Sciatic nerve (tissue), 2 donors: ENCODE measurements at regions not wholly inside any gene's neighbourhood (a gene's known extent, or its start where the extent isn't known, plus 50 kb on each side); places are given as distances from the start of the nearest gene placed in this dataset.
"Not testable (repeated sequence)": the region's sequence is repeated elsewhere in the genome, so short reads cannot be mapped to it uniquely, and the experiment has no call there.

ENCODE experiments used
- ATAC-seq: fragments of 200-7000 bp; cut with Tn5 transposase; one replicate; pipeline ENCODE4 v1.9.1; 2020; ENCODE audit warnings: mild to moderate bottlenecking, moderate library complexity
- DNase-seq: peaks from one replicate; pipeline ENCODE4 v3.0.0-alpha.2; 2020; ENCODE audit warnings: low spot score
- intact Hi-C: fragments of 100-400 bp; cut with DNase I; formaldehyde crosslinking; loops from one replicate; pipeline ENCODE4 v1.14.2; 2022
- donor health status: DM: no; HTN: no; CAD: no.
- donor health status: DM: no; HTN: no; CAD: no.

GRCh38 chr13:63460462-63461090, 2044.9 kb upstream of the PCDH20 start:
- DNase-seq (no peak), ATAC-seq (no peak)

GRCh38 chr13:63457186-63457585, 2041.5 kb upstream of the PCDH20 start:
- DNase-seq (no peak), ATAC-seq (no peak)
- intact Hi-C loops = no loop called here

More at GRCh38 chr13:63460462-63461090, 2044.9 kb upstream of the PCDH20 start:
- intact Hi-C loops = no loop called here

GRCh38 chr13:63455938-63456337, 2040.3 kb upstream of the PCDH20 start:
- no peak for ATAC-seq
- DNase-seq = no peak
- intact Hi-C loops = no loop called here

GRCh38 chr13:63449550-63449949, 2033.9 kb upstream of the PCDH20 start:
- intact Hi-C loops = no loop called here
- ATAC-seq = no peak
- DNase-seq = no peak

GRCh38 chr13:63448692-63449091, 2033.0 kb upstream of the PCDH20 start:
- no peak for DNase-seq
- no peak for ATAC-seq
- intact Hi-C loops = no loop called here

GRCh38 chr13:63446329-63446728, 2030.7 kb upstream of the PCDH20 start:
- intact Hi-C loops = no loop called here
- no peak for DNase-seq
- ATAC-seq = no peak

GRCh38 chr13:63444225-63444624, 2028.6 kb upstream of the PCDH20 start:
- ATAC-seq = not testable (repeated sequence)

GRCh38 chr13:63438951-63439350, 2023.3 kb upstream of the PCDH20 start:
- intact Hi-C loops = no loop called here
- no peak for ATAC-seq
- no peak for DNase-seq

More at GRCh38 chr13:63444225-63444624, 2028.6 kb upstream of the PCDH20 start:
- intact Hi-C loops, DNase-seq: not testable (repeated sequence)

GRCh38 chr13:63436325-63436668, 2020.6 kb upstream of the PCDH20 start:
- intact Hi-C loops = no loop called here
- DNase-seq = no peak
- no peak for ATAC-seq

GRCh38 chr13:63435667-63436324, 2020.1 kb upstream of the PCDH20 start:
- intact Hi-C loops = no loop called here
- no peak for DNase-seq
- ATAC-seq = peak; percentile 48

- no peak for ATAC-seq
- intact Hi-C loops = no loop called here
- DNase-seq = no peak
Measured at GRCh38 chr13:63433546-63434150, 2018.0 kb upstream of the PCDH20 start.

- ATAC-seq (no peak), DNase-seq (no peak)
- intact Hi-C loops = no loop called here
Measured at GRCh38 chr13:63427170-63427569, 2011.5 kb upstream of the PCDH20 start.

GRCh38 chr13:63425131-63425530, 2009.5 kb upstream of the PCDH20 start:
- no peak for ATAC-seq
- intact Hi-C loops = no loop called here

GRCh38 chr13:63421123-63421522, 2005.5 kb upstream of the PCDH20 start:
- ATAC-seq = no peak
- DNase-seq = no peak
- intact Hi-C loops = no loop called here

More at GRCh38 chr13:63425131-63425530, 2009.5 kb upstream of the PCDH20 start:
- DNase-seq = no peak

GRCh38 chr13:63420685-63421084, 2005.0 kb upstream of the PCDH20 start:
- ATAC-seq = no peak
- DNase-seq = no peak
- intact Hi-C loops = no loop called here

- DNase-seq = no peak
- intact Hi-C loops = no loop called here
- ATAC-seq = no peak
Measured at GRCh38 chr13:63414247-63414646, 1998.6 kb upstream of the PCDH20 start.

GRCh38 chr13:63409791-63410351, 1994.2 kb upstream of the PCDH20 start:
- no peak for ATAC-seq
- intact Hi-C loops = no loop called here
- DNase-seq = no peak

GRCh38 chr13:63408331-63409189, 1992.9 kb upstream of the PCDH20 start:
- no peak for ATAC-seq
- intact Hi-C loops = no loop called here
- no peak for DNase-seq

- ATAC-seq (no peak), DNase-seq (no peak)
- intact Hi-C loops = no loop called here
Measured at GRCh38 chr13:63403733-63404132, 1988.1 kb upstream of the PCDH20 start.
